Lower leg skin (tissue), 4 donors: ENCODE measurements at regions not wholly inside any gene's neighbourhood (a gene's known extent, or its start where the extent isn't known, plus 50 kb on each side); places are given as distances from the start of the nearest gene placed in this dataset.
"Not testable (repeated sequence)": the region's sequence is repeated elsewhere in the genome, so short reads cannot be mapped to it uniquely, and the experiment has no call there.

Experiments used
- DNase-seq, 2 donors: peaks; one replicate each; pipeline ENCODE4 v3.0.0-alpha.2; 2019; ENCODE audit warnings: low spot score in 2 of 2
- H3K4me3 ChIP-seq: fragments of 200-600 bp; sonication (generic); 2 replicates; pipeline ENCODE4 v1.5.1; 2017; ENCODE audit warnings: mild to moderate bottlenecking, low read depth; ENCODE audit not compliant: poor library complexity, severe bottlenecking
- POLR2A ChIP-seq, 2 donors: fragments of 450-650 bp; IDR thresholded peaks; one replicate each; pipeline ENCODE4 v1.6.1; 2016 to 2017; ENCODE audit warnings: antibody characterized with exemption in 2 of 2, mild to moderate bottlenecking in 1 of 2, moderate library complexity in 1 of 2
- WGBS, 2 donors: methylation state at CpG; one replicate each; pipeline ENCODE4 v1.1.5; 2018; 5-methylcytosine and 5-hydroxymethylcytosine counted together
- intact Hi-C: fragments of 100-400 bp; cut with DNase I; formaldehyde crosslinking; loops from one replicate; pipeline ENCODE4 v1.15.0; 2023; ENCODE audit warnings: low total_unique reads
- TF ChIP-seq, protein P1 (sequence below), 3 donors: fragments of 450-650 bp; IDR thresholded peaks; one replicate each; pipeline ENCODE4 v1.5.1; 2016; ENCODE audit warnings: antibody characterized with exemption in 3 of 3, mild to moderate bottlenecking in 3 of 3, moderate library complexity in 2 of 3

DNA sequence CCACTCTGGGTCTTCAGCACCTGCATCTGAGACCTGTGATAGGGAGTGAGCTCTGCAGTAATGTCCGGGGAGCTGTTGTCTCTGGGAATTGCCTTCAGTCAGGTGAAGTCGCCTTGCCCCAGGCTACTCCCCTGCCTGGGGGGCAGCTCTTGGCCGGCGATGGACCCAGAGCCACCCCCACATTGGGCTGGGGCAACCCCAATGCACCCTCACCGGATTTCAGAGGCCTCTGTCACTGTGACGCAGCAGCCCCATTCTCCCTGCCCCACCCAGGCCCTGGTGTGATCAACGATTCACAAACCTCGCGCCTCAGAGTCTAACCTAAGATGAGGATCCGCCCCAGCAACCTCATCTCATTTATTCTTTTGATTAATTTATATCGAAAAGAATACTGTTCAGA is 303.6 kb downstream of the NDUFA10 start:
- WGBS, 2 donors: 94 to 97% methylated on average over 10 of the region's 11 CpGs
- peak in 1 of 2 donors; percentile 58 for DNase-seq
- intact Hi-C loops: no loop called here
- TF ChIP-seq, protein P1, sequence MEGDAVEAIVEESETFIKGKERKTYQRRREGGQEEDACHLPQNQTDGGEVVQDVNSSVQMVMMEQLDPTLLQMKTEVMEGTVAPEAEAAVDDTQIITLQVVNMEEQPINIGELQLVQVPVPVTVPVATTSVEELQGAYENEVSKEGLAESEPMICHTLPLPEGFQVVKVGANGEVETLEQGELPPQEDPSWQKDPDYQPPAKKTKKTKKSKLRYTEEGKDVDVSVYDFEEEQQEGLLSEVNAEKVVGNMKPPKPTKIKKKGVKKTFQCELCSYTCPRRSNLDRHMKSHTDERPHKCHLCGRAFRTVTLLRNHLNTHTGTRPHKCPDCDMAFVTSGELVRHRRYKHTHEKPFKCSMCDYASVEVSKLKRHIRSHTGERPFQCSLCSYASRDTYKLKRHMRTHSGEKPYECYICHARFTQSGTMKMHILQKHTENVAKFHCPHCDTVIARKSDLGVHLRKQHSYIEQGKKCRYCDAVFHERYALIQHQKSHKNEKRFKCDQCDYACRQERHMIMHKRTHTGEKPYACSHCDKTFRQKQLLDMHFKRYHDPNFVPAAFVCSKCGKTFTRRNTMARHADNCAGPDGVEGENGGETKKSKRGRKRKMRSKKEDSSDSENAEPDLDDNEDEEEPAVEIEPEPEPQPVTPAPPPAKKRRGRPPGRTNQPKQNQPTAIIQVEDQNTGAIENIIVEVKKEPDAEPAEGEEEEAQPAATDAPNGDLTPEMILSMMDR (IDR thresholded peaks at IDR 0.05): no peak
- no peak for TF ChIP-seq POLR2A (IDR thresholded peaks at IDR 0.05)
- H3K4me3 ChIP-seq: no peak overlapping the region

DNA sequence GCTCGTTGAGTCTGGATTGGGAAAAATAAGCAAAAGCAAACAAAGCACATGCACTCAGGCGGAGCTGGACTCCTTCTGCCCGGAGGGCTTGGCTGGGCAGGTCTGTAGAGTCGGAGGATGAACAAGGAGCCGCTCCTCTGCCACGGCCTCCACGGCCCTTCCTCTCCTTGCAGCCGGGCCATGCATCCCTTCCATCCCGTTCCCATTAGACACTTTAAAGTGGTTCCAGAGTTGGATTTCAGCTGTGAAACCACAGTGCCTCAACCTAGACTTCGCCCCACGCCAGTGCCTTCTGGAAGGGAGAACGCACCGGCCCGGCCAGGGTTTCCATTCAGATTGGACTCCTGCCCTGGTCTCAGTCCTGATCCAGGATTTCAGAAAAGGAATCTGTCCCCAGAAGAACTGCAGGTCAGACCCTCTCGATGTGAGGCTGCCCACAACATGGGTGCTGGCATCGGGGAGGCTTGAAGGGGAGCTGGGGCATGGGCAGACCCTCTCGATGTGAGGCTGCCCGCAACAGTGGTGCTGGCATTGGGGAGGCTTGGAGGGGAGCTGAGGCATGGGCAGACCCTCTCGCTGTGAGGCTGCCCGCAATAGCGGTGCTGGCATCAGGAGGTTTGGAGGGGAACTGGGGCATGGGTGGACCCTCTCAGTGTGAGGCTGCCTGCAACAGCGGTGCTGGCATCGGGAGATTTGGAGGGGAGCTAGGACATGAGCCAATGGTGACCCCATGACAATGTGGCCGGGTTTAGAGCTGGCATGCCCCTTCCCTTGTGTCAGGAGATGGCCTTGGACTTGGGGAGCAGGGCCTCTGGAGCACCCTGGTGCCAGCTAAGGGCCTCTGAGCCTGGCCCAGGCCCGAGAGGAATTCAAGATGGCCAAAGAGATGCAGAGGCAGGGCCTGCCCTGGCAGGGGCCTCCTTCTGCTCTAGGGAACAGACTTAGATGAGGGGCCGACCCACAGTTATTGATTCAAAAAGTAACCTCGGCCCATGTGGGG is 304.5 kb downstream of the NDUFA10 start:
- intact Hi-C loops: no loop called here
- no peak for TF ChIP-seq POLR2A (IDR thresholded peaks at IDR 0.05)
- TF ChIP-seq, protein P1 (IDR thresholded peaks at IDR 0.05): no peak
- no peak overlapping the region for H3K4me3 ChIP-seq
- 78 to 80% methylated on average over 26 to 27 of the region's 27 CpGs for WGBS, 2 donors
- DNase-seq: peak in 1 of 2 donors; percentile 68

DNA sequence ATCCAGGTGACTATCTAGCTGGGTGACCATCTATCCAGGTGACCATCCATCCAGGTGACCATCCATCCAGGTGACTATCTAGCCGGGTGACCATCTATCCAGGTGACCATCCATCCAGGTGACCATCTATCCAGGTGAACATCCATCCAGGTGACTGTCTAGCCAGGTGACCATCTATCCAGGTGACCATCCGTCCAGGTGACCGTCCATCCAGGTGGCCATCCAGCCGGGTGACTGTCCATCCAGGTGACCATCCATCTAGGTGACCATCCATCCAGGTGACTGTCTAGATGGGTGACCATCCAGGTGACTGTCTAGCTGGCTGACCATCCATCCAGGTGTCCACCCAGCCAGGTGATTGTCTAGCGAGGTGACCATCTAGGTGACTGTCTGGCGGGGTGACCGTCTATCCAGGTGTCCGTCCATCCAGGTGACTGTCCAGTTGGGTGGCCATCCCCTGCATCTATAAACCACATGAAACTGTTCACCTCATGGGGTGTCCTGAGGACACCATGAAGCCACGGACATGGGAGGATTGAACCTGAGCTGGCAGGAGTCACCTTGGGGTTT is 305.3 kb downstream of the NDUFA10 start:
- TF ChIP-seq, protein P1 (IDR thresholded peaks at IDR 0.05): no peak
- no peak for TF ChIP-seq POLR2A (IDR thresholded peaks at IDR 0.05)
- intact Hi-C loops: no loop called here
- no peak overlapping the region for H3K4me3 ChIP-seq
- peak in 1 of 2 donors; percentile 66 for DNase-seq
- WGBS, 2 donors: 77 to 78% methylated on average over 9 of the region's 9 CpGs

DNA sequence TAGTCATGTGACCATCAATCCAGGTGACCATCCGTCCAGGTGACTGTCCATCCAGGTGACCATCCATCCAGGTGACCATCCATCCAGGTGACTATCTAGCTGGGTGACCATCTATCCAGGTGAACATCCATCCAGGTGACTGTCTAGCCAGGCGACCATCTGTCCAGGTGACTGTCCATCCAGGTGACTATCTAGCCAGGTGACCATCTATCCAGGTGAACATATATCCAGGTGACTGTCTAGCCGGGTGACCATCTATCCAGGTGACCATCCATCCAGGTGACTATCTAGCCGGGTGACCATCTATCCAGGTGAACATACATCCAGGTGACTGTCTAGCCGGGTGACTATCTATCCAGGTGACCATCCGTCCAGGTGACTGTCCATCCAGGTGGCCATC is 306.2 kb downstream of the NDUFA10 start:
- intact Hi-C loops: not testable (repeated sequence)

DNA sequence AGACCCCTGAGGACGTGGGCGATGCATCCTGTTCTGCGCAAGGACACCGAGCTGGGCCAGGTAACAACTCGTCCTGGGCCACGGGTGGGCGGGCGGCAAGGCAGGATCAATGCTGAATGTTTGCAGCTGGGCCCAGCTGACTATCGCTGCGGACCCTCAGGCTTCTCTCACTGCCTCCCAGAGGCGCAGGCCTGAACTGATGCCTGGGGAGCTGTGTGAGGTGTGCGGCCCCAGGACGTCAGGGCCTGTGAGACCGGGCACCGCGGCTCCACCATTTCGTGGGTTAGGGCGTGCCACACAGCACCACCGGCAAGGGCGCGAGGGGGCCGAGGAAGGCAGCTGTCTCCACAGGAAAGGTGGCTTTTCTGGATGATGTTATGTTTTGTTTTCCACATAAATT is 307.4 kb downstream of the NDUFA10 start:
- H3K4me3 ChIP-seq: no peak overlapping the region
- WGBS, 2 donors: 83 to 85% methylated on average over 19 to 22 of the region's 22 CpGs
- no peak for TF ChIP-seq POLR2A (IDR thresholded peaks at IDR 0.05)
- TF ChIP-seq, protein P1 (IDR thresholded peaks at IDR 0.05): no peak
- DNase-seq: peak in 1 of 2 donors; percentile 67
- intact Hi-C loops: no loop called here

More for the DNA sequence above, 306.2 kb downstream of the NDUFA10 start:
- peak in 1 of 2 donors; percentile 50 for DNase-seq
- not testable (repeated sequence) for H3K4me3 ChIP-seq
- WGBS, 2 donors: 68 to 74% methylated on average over 5 to 6 of the region's 6 CpGs

DNA sequence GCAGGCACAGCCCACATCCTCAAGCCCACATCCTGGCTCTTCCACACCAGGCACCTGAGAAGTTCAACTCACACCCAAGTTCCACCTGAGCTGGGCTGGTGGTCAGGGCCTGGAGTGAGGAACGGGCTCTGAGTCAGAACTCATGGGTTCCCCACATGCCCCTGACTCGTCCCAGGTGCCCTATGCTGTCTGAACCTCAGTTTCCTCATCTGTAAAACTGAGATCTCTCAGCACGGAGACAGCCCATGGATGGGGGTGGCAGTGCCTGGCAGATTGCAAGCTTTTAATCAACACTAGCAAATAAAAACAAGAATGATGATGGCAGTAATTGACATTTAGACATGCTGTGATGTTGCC is 307.8 kb downstream of the NDUFA10 start:
- intact Hi-C loops: no loop called here
- WGBS, 2 donors: 69 to 89% methylated on average over 3 of the region's 3 CpGs
- H3K4me3 ChIP-seq: no peak overlapping the region
- DNase-seq: no peak
- no peak for TF ChIP-seq POLR2A (IDR thresholded peaks at IDR 0.05)
- TF ChIP-seq, protein P1 (IDR thresholded peaks at IDR 0.05): no peak
